ENCODE measurements at regions not wholly inside any gene's neighbourhood (a gene's known extent, or its start where the extent isn't known, plus 50 kb on each side); places are given as distances from the start of the nearest gene placed in this dataset.

- DNase-seq (ENCODE audit: low read depth): no peak
These were observed 201.7 kb upstream of the NLRP1 start for GRCh38 chr17:5785867-5786509.

GRCh38 chr17:5786510-5786875 lies 202.2 kb upstream of the NLRP1 start:
- no peak for DNase-seq (ENCODE audit: low read depth)

- no peak for DNase-seq (ENCODE audit: low read depth)
These were observed 204.1 kb upstream of the NLRP1 start for GRCh38 chr17:5788266-5788900.

- no peak for DNase-seq (ENCODE audit: low read depth)
These were observed 205.2 kb upstream of the NLRP1 start for GRCh38 chr17:5789528-5789927.

GRCh38 chr17:5793157-5793556 lies 208.8 kb upstream of the NLRP1 start:
- DNase-seq (ENCODE audit: low read depth): no peak

- no peak for DNase-seq (ENCODE audit: low read depth)
These were observed 209.6 kb upstream of the NLRP1 start for GRCh38 chr17:5793899-5794298.

GRCh38 chr17:5794385-5794784 lies 210.1 kb upstream of the NLRP1 start:
- DNase-seq (ENCODE audit: low read depth): no peak

GRCh38 chr17:5794881-5795506 lies 210.7 kb upstream of the NLRP1 start:
- DNase-seq (ENCODE audit: low read depth): no peak

- no peak for DNase-seq (ENCODE audit: low read depth)
These were observed 213.2 kb upstream of the NLRP1 start for GRCh38 chr17:5797447-5798050.

GRCh38 chr17:5798094-5798493 lies 213.8 kb upstream of the NLRP1 start:
- DNase-seq (ENCODE audit: low read depth): no peak

GRCh38 chr17:5800131-5800530 lies 215.8 kb upstream of the NLRP1 start:
- no peak for DNase-seq (ENCODE audit: low read depth)

GRCh38 chr17:5800646-5801045 lies 216.3 kb upstream of the NLRP1 start:
- DNase-seq (ENCODE audit: low read depth): no peak

GRCh38 chr17:5804251-5804650 lies 219.9 kb upstream of the NLRP1 start:
- DNase-seq (ENCODE audit: low read depth): no peak

- no peak for DNase-seq (ENCODE audit: low read depth)
These were observed 224.7 kb upstream of the NLRP1 start for GRCh38 chr17:5809056-5809455.

GRCh38 chr17:5809580-5810188 lies 225.4 kb upstream of the NLRP1 start:
- no peak for DNase-seq (ENCODE audit: low read depth)

- DNase-seq (ENCODE audit: low read depth): no peak
These were observed 228.3 kb upstream of the NLRP1 start for GRCh38 chr17:5812590-5812989.

- DNase-seq (ENCODE audit: low read depth): no peak
These were observed 229.0 kb upstream of the NLRP1 start for GRCh38 chr17:5813357-5813756.

GRCh38 chr17:5815396-5815795 lies 231.1 kb upstream of the NLRP1 start:
- no peak for DNase-seq (ENCODE audit: low read depth)

- DNase-seq (ENCODE audit: low read depth): no peak
These were observed 232.3 kb upstream of the NLRP1 start for GRCh38 chr17:5816491-5817070.

GRCh38 chr17:5817475-5818395 lies 233.4 kb upstream of the NLRP1 start:
- DNase-seq (ENCODE audit: low read depth): no peak

- DNase-seq (ENCODE audit: low read depth): no peak
These were observed 235.1 kb upstream of the NLRP1 start for GRCh38 chr17:5819396-5819795.
